Heart left ventricle (tissue), 13 donors: ENCODE measurements at regions not wholly inside any gene's neighbourhood (a gene's known extent, or its start where the extent isn't known, plus 50 kb on each side); places are given as distances from the start of the nearest gene placed in this dataset.

ENCODE experiments used
- POLR2A ChIP-seq, 2 donors: fragments of 450-650 bp; IDR thresholded peaks; one replicate each; pipeline ENCODE4 v1.6.1; 2017; ENCODE audit warnings: antibody characterized with exemption in 2 of 2, mild to moderate bottlenecking in 2 of 2, moderate library complexity in 2 of 2
- TF ChIP-seq, protein P1 (sequence below), 12 donors: fragments of 200-600 bp; sonication (generic) in 4 of 12; IDR thresholded peaks; one replicate each; pipeline versions ENCODE4 v1.5.0 to v1.8.0; 2018 to 2022; ENCODE audit warnings: antibody characterized with exemption in 12 of 12, mild to moderate bottlenecking in 5 of 12
- donor health status: ischemic (EF 13 %, LVEDD 7.1; RV severe dilation, severe dysfunction).
- donor health status: DM: no; HTN: yes; CAD: no.
- donor health status: DM: no; HTN: no; CAD: no.
- donor health status: ischemic (EF 25% LVEDD 6.9; RV normal size, moderate dysfunction).
- donor health status: ischemic (EF 25% LVEDD 5.7; RV mildly dilated, moderate dysfunction).
- donor health status: ischemic (EF 35%, LVEDD 5.7; RV mildly dilated, moderate dysfunction).
- donor health status: nonischemic (EF 11% LVEDD 7.7; RV severe dilation, severe dysfunction).
- donor health status: DM: yes; HTN: yes; CAD: no.
- donor health status: PGD.
- donor health status: ischemic (EF 29% LVEDD 5.4; RV normal size, mild dysfunction).
- donor health status: nonischemic (EF 23%, LVEDD 6.1; RV moderate dilation, normal function).

DNA sequence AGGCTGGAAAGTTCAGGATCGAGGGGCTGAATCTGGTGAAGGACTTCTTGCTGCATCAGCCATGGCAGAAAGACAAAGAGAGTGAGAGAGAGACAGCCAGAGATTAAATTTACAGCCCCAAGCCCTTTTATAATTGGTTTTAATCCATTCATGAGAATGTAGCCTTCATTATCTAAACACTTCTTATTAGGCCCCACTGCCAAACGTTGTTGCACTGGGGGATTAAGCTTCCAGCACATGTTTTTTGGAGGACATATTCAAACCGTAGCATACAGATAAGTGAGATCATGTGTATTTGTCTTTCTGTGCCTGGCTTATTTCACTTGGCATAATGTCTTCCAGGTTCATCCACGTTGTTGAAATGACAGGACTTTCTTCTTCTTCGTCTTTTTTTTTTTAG, 524.7 kb downstream of the SPRY1 start:
- TF ChIP-seq, protein P1, sequence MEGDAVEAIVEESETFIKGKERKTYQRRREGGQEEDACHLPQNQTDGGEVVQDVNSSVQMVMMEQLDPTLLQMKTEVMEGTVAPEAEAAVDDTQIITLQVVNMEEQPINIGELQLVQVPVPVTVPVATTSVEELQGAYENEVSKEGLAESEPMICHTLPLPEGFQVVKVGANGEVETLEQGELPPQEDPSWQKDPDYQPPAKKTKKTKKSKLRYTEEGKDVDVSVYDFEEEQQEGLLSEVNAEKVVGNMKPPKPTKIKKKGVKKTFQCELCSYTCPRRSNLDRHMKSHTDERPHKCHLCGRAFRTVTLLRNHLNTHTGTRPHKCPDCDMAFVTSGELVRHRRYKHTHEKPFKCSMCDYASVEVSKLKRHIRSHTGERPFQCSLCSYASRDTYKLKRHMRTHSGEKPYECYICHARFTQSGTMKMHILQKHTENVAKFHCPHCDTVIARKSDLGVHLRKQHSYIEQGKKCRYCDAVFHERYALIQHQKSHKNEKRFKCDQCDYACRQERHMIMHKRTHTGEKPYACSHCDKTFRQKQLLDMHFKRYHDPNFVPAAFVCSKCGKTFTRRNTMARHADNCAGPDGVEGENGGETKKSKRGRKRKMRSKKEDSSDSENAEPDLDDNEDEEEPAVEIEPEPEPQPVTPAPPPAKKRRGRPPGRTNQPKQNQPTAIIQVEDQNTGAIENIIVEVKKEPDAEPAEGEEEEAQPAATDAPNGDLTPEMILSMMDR (IDR thresholded peaks at IDR 0.05), result no peak
- TF ChIP-seq POLR2A (IDR thresholded peaks at IDR 0.05), result no peak
